T-helper 1 cell treated with Interleukin-12 subunit alpha and Interleukin-12 subunit beta and Interleukin-4 antibody, amounts not matched to agents 30 μg/mL and 1 μg/mL, for 36 hours (primary cell): ENCODE measurements at regions not wholly inside any gene's neighbourhood (a gene's known extent, or its start where the extent isn't known, plus 50 kb on each side); places are given as distances from the start of the nearest gene placed in this dataset.

Experiments used
- H3K27ac Mint-ChIP-seq: one replicate; pipeline ENCODE4 v1.8.0; 2021; ENCODE audit warnings: mild to moderate bottlenecking, mixed read lengths
- H3K27me3 Mint-ChIP-seq: one replicate; pipeline ENCODE4 v1.8.0; 2021; ENCODE audit warnings: low read depth, mixed read lengths
- H3K36me3 Mint-ChIP-seq: one replicate; pipeline ENCODE4 v1.8.0; 2021; ENCODE audit warnings: low read depth, mixed read lengths
- H3K4me1 Mint-ChIP-seq: one replicate; pipeline ENCODE4 v1.8.0; 2021; ENCODE audit warnings: low read depth, mixed read lengths
- H3K4me3 Mint-ChIP-seq: one replicate; pipeline ENCODE4 v1.8.0; 2021; ENCODE audit warnings: mild to moderate bottlenecking, moderate library complexity, mixed read lengths
- H3K9me3 Mint-ChIP-seq: one replicate; pipeline ENCODE4 v1.8.0; 2021; ENCODE audit warnings: mixed read lengths

DNA sequence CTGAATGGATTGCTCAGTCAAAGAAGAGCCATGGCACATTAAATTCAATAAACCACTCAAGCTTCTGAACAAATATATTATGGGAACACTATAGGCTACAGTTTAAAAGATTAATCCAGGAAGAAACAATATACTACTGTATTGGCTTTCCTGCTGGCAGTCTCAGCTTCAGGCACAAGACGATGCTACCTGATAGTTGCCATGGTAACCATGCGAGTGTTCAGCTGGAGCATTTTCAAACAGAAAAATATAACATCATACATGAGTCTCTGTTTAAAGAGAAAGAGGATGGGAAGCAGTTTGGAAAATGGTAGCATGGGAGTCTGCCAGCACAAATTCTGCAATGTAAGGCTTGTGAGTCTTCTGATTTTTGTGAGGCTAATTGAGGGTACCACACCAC is 65.9 kb upstream of the CPO start:
- Mint-ChIP-seq H3K27me3 (peaks cover 2% of the 10 kb centered on the region), H3K27ac (no peak overlapping the region), H3K9me3 (peaks cover 4% of the 10 kb centered on the region), H3K4me1 (no peaks in the 10 kb centered on the region), H3K4me3 (no peak overlapping the region), H3K36me3 (no peaks in the 10 kb centered on the region)

DNA sequence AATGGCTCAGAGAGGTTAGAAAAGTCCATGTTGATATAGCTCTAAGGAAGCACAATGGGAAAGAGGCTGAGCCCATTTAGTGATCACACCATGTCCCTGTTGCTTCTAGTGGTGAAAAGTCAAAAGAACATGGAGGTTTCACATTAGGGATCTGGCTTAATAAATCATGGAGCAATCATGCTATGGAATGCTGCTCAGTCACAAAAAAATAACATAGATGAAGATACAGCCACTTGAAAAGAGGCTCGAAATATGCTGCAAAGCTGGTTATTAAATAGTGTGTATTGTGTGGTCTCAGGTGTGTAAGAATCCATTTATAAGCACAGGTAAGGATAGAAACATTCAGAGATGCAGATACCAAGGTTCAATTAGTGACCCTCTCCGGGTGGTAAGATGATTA is 63.6 kb upstream of the CPO start:
- no peaks in the 10 kb centered on the region for H3K36me3 Mint-ChIP-seq
- peaks cover 4% of the 10 kb centered on the region for H3K9me3 Mint-ChIP-seq
- H3K4me1 Mint-ChIP-seq: no peaks in the 10 kb centered on the region
- no peak overlapping the region for H3K27ac Mint-ChIP-seq
- no peak overlapping the region for H3K4me3 Mint-ChIP-seq
- peaks cover 2% of the 10 kb centered on the region for H3K27me3 Mint-ChIP-seq

DNA sequence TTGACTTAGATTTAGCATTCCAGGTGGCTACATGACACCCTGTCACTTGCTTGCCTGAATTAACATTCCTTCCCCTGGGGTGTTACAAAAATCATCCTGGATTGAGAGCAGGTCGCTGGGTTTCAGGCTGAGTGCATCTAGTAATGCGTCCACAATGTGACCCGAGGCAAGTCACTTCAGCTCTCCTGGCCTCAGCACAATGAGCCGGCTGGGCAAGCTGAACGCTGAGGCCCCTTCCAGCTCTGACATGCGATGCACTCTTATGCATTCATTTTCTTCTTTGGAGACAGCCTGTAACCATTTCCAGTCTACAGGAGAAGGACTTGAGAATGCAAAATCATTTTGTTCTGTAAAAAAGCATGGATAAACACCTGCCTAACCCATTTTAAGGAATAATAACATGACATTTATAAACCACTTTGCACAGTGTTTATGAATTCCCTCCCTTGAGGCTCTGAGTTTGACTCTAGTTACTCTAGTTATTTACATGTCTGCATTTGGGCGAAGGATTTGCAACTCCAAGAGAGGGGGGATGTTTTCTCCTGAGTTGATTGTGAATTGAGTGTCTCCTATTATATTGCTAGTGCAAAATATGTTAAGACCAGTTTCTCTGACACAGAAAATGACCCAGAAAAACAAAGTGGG is 63.0 kb upstream of the CPO start:
- Mint-ChIP-seq H3K27me3 (peaks cover 2% of the 10 kb centered on the region), H3K36me3 (no peaks in the 10 kb centered on the region), H3K9me3 (peaks cover 4% of the 10 kb centered on the region), H3K4me3 (no peak overlapping the region), H3K4me1 (no peaks in the 10 kb centered on the region), H3K27ac (no peak overlapping the region)

DNA sequence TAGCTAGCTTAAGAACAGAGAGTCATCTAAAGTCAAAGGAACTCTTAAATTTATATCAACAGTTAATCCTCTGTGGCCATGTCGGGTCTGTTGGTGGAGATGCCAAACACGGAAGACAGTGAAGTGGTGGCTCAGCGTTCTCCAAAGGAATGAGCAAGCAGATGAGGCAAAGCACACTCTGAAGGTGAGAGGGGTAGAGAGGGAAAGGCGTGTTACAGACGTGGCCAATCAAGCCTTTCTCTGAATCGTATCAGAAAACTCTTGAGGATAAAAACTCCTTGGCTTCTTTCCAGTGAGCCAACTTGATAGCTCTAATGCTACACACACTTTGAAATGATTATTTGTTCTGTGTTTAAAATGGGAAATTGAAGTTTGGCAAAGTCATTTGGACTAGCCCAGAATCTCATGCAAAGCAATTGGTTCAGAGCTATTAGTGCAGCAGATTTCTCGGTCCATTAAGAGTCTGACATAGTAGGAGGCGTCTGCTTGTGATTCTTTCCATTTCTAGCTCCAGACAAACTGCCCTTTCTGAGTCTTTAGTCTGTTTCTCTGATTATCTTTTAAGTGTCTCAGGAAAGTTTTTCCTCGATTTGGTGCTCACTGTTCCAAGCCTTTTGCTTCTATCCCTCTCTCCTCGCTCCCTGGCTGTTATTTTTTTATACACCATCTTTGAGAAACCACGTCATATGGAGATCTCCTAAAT is 57.5 kb upstream of the CPO start:
- no peaks in the 10 kb centered on the region for H3K4me1 Mint-ChIP-seq
- no peaks in the 10 kb centered on the region for H3K27me3 Mint-ChIP-seq
- H3K4me3 Mint-ChIP-seq: no peak overlapping the region
- H3K27ac Mint-ChIP-seq: no peak overlapping the region
- no peaks in the 10 kb centered on the region for H3K9me3 Mint-ChIP-seq
- H3K36me3 Mint-ChIP-seq: no peaks in the 10 kb centered on the region

DNA sequence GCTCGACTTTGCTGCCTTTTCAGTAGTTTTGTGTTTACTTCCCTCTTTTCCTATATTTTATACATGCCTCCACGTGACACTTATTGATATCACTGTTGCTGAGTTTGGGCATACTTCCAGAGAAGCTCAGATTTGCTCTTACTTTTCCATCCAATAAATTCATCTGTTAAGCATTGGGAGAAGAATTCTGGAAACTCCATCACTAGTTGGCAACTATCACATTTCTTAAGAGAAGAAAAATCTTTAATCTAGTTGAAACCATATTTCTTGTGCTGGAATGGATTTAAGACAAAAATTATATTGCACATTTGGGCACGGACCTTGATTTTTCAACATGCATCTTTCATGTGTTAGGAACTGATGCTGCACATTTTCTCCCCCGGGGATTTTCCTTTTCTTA is 52.6 kb upstream of the CPO start:
- Mint-ChIP-seq H3K4me3 (no peak overlapping the region), H3K27ac (no peak overlapping the region), H3K4me1 (no peaks in the 10 kb centered on the region), H3K27me3 (no peaks in the 10 kb centered on the region), H3K9me3 (no peaks in the 10 kb centered on the region), H3K36me3 (no peaks in the 10 kb centered on the region)

DNA sequence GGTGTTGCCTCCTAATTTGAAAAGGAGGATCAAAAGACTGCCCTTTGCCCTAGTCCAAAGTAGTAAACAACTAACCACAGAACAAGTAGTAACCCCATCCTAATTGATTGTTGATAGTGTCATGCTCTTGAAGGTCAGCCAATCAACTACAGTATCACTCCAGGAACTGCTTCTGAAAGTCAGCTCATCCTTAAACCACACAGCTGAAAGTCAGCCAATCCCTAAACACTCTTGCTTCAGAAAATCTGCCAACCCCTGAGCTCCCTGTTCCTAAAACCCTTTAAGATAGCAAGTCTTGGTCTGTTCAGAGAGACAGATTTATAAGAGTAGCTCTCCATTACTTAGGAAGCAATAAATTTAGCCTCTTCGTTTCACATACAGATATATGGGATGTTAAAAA is 51.6 kb upstream of the CPO start:
- Mint-ChIP-seq H3K4me1 (no peaks in the 10 kb centered on the region), H3K9me3 (no peaks in the 10 kb centered on the region), H3K4me3 (no peak overlapping the region), H3K27ac (no peak overlapping the region), H3K36me3 (no peaks in the 10 kb centered on the region), H3K27me3 (no peaks in the 10 kb centered on the region)
